ENCODE measurements at regions not wholly inside any gene's neighbourhood (a gene's known extent, or its start where the extent isn't known, plus 50 kb on each side); places are given as distances from the start of the nearest gene placed in this dataset.

DNA sequence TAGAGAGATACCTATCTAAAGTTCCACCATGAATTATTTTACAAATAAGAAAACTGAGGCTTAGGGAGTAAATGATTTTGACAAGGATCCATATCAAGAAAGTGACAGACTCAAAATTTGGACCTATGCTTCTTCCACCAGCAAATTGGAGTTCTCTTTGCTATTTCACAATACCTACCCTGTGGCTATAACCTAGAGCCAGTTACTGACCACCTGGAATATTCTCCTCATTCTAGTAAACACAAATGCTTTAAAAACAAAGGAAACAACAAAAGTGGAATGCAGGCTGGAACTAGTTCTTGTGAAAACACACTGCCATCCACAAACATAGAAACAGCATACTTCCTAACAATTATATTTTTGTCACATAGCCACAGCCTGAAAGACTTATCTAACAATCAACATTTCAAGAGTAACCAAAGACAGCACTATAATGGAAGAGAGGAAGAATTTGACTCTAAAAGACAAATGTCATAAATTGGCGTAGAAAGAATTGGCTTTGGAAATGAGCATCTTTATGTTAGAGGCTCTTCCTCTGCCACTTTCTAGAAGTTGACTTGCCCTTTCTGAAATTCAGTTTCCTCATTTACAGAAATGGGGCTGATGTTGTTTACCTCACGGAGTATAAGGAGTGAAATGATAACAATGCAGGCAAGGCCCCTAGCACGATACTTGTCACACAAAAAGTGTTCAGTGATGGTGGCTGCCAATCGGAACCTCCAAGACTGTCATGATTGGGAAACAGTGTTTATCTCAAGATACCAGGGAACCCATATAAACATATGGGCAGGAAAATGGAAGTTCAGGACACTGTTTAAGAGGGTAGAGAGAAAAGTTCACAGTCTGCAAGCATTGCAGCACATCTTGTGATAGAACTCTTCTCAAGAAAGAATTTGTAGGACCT, 138.6 kb upstream of the LGR5 start:
- POLR2A ChIA-PET (ENCODE audit: unreplicated experiment): no interaction called here
- CTCF ChIA-PET: no interaction called here

DNA sequence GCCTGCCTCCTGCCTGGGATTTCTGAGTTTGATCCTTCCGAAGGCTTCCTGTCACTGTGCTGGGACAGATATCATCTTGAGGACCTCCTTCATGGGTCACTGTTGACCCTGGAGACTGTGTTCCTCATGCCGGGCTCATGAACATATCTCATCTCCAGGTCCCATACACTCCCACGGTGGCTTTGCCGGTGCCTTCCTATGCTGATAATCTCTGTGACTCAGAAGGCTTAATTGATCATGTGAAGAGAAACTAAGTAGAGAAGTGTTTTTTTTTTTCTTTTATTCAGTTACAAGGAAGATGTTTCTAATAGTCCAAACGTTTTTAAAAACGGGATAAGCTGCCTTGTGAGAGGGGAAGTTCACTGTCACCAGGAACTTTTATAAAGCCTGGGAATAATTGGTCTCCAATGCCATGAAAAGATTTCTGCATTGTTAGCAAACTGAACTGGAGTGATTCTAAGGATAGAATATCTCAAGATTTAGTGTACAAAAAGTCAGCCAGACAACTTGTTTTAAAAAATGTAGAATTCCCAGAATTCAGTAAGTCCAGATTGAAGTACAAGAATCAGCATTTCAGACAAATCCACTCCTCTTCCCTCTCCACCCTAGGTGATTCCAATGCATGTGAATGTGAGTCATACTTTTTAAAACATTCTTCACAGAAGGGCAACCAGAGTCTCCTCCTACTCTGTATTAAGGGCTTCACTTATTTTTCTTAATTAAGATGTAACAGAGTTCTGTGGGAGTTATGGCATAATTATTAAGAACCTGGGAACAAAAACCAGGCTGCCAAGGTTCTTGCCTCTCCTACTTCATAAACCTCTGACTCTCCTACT, 139.8 kb upstream of the LGR5 start:
- Histone ChIP-seq H3K79me2 (ENCODE audit: low read length) (no peaks in the 10 kb centered on the region), H2AFZ (ENCODE audit: low read length) (no peak overlapping the region), H3K9me2 (replicated peaks; ENCODE audit: low read length) (no peaks in the 10 kb centered on the region), H3K4me1 (ENCODE audit: insufficient read depth, low read length) (0 out of 2 replicates have a peak, but pooled peaks cover 5% of the 10 kb centered on the region), H3K36me3 (ENCODE audit: low read depth, low read length) (no peaks in the 10 kb centered on the region), H3K9ac (ENCODE audit: low read length) (no peak overlapping the region), H3K9me3 (ENCODE audit: low read length) (no peaks in the 10 kb centered on the region), H3K4me3 (ENCODE audit: low read length) (no peak overlapping the region), H3F3A (ENCODE audit: low read length, unreplicated experiment) (no peaks in the 10 kb centered on the region), H4K20me1 (ENCODE audit: low read length) (no peaks in the 10 kb centered on the region), H3K27me3 (ENCODE audit: low read length) (no peaks in the 10 kb centered on the region), H3K4me2 (ENCODE audit: low read length) (no peak overlapping the region), H3K27ac (ENCODE audit: low read length) (no peak overlapping the region)
- no peak for DNase-seq
- intact Hi-C loops (cut with micrococcal nuclease): no loop called here
- ChIA-PET CTCF (no interaction called here), POLR2A (ENCODE audit: unreplicated experiment) (no interaction called here)
- no peak for TF ChIP-seq EZH2phosphoT487 (IDR thresholded peaks at IDR 0.05; ENCODE audit: borderline replicate concordance, low read length)
- TF ChIP-seq CTCF (conservative IDR thresholded peaks at IDR 0.05; ENCODE audit: low read depth, low read length): no peak
- TF ChIP-seq EZH2 (IDR thresholded peaks at IDR 0.05; ENCODE audit: low read length, unreplicated experiment): no peak
- BruUV-seq (replicated peaks): no TSS peak
- ATAC-seq: 0 out of 2 replicates have a peak, but pooled peaks have one; percentile 55

More for the DNA sequence above, 138.6 kb upstream of the LGR5 start:
- Histone ChIP-seq H3K27me3 (ENCODE audit: low read length) (no peaks in the 10 kb centered on the region), H3K9me3 (ENCODE audit: low read length) (no peaks in the 10 kb centered on the region), H2AFZ (ENCODE audit: low read length) (no peak overlapping the region), H3K4me3 (ENCODE audit: low read length) (no peak overlapping the region), H4K20me1 (ENCODE audit: low read length) (no peaks in the 10 kb centered on the region), H3K9ac (ENCODE audit: low read length) (no peak overlapping the region), H3K79me2 (ENCODE audit: low read length) (no peaks in the 10 kb centered on the region), H3K4me1 (ENCODE audit: insufficient read depth, low read length) (no peaks in the 10 kb centered on the region), H3K36me3 (ENCODE audit: low read depth, low read length) (no peaks in the 10 kb centered on the region), H3F3A (ENCODE audit: low read length, unreplicated experiment) (no peaks in the 10 kb centered on the region), H3K4me2 (ENCODE audit: low read length) (no peak overlapping the region), H3K9me2 (replicated peaks; ENCODE audit: low read length) (no peaks in the 10 kb centered on the region), H3K27ac (ENCODE audit: low read length) (no peak overlapping the region)
- BruUV-seq (replicated peaks): no TSS peak
- DNase-seq: no peak
- intact Hi-C loops (cut with micrococcal nuclease): no loop called here
- ATAC-seq: no peak
- TF ChIP-seq CTCF (conservative IDR thresholded peaks at IDR 0.05; ENCODE audit: low read depth, low read length) (no peak), EZH2phosphoT487 (IDR thresholded peaks at IDR 0.05; ENCODE audit: borderline replicate concordance, low read length) (no peak), EZH2 (IDR thresholded peaks at IDR 0.05; ENCODE audit: low read length, unreplicated experiment) (no peak)

Measured in PC-3 (cell line).